Tibial nerve (tissue), 3 donors: ENCODE measurements at regions not wholly inside any gene's neighbourhood (a gene's known extent, or its start where the extent isn't known, plus 50 kb on each side); places are given as distances from the start of the nearest gene placed in this dataset.

Source experiments
- CTCF ChIP-seq, 5 experiments: fragments of 200-600 bp in 3 of 5; fragments of 450-650 bp in 2 of 5; sonication (generic) in 3 of 5; IDR thresholded peaks; one replicate each; pipeline ENCODE4 v1.5.1; 2016 to 2019; ENCODE audit warnings: antibody characterized with exemption in 5 of 5, mild to moderate bottlenecking in 3 of 5, moderate library complexity in 2 of 5
- POLR2A ChIP-seq, 2 donors: fragments of 450-650 bp; IDR thresholded peaks; one replicate each; pipeline ENCODE4 v1.6.1; 2017; ENCODE audit warnings: antibody characterized with exemption in 2 of 2, mild to moderate bottlenecking in 2 of 2, moderate library complexity in 2 of 2

GRCh38 chr10:69748621-69749020 lies 53.1 kb upstream of the COL13A1 start:
- TF ChIP-seq CTCF (IDR thresholded peaks at IDR 0.05): no peak
- no peak for TF ChIP-seq POLR2A (IDR thresholded peaks at IDR 0.05)
